ENCODE measurements at regions not wholly inside any gene's neighbourhood (a gene's known extent, or its start where the extent isn't known, plus 50 kb on each side); places are given as distances from the start of the nearest gene placed in this dataset.

- no peak for TF ChIP-seq CTCF (conservative IDR thresholded peaks at IDR 0.05 in 1 of 2, IDR thresholded peaks at IDR 0.05 in 1 of 2; ENCODE audit: low read depth in 1 of 2, low read length in 2 of 2)
- TF ChIP-seq EZH2 (IDR thresholded peaks at IDR 0.05; ENCODE audit: low read length, missing control alignments), result no peak
Observed at GRCh38 chr13:68380041-68380973, 1150.2 kb upstream of the PCDH9 start.

Measured in fibroblast of lung (primary cell).